ENCODE measurements at regions not wholly inside any gene's neighbourhood (a gene's known extent, or its start where the extent isn't known, plus 50 kb on each side); places are given as distances from the start of the nearest gene placed in this dataset.

DNA sequence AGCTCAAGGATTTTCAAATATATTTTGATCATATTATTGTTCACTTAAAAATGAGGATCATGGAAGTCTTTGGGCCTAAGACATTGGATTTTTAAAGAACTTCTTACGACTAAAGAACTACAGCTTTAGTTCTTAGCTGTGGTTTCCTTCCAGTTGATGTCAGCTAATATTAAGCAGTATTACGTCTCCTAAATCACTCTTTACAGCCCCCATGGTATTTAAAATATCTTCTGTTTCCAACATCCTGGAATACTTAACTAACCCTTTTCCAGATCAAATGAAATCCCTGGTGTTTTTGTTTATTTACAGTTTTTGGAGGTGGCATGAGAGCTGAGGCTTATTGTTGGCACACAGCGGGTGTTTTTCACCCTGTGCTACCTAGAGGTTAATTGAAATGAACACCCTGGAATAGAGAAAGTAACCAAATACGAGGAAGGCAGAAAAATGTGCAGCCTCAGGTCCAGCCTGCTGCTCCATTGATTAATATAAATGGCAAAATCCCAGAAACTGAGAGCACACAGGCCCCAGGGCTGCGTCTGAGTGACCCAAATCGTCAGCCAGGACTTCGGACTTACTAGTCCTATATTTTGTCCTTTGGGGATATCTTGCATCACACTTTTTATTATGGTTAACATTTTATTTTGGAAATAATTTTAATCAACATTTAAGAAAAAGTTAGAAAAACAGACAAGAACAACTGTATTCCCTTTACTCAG is 52.3 kb upstream of the ICE1 start:
- ChIA-PET POLR2A (interaction anchor here (0.9 to 2.9 kb wide), 4 partner anchors 15 to 22 kb away, joined by 3 to 15 read pairs (median 4); no protein-coding TSS in a partner anchor), CTCF (no interaction called here)
- TF ChIP-seq SP1 (IDR thresholded peaks at IDR 0.05) = no peak
- TF ChIP-seq BHLHE40 (IDR thresholded peaks at IDR 0.05; ENCODE audit: borderline replicate concordance) = no peak
- no peak for TF ChIP-seq L3MBTL2 (conservative IDR thresholded peaks at IDR 0.05)
- no peak for TF ChIP-seq NFRKB (IDR thresholded peaks at IDR 0.05)
- TF ChIP-seq ARNT (IDR thresholded peaks at IDR 0.05) = no peak
- TF ChIP-seq FOXK2 (IDR thresholded peaks at IDR 0.05) = no peak
- TF ChIP-seq TARDBP (IDR thresholded peaks at IDR 0.05) = no peak
- no peak for TF ChIP-seq ZNF384 (IDR thresholded peaks at IDR 0.05)
- no peak for TF ChIP-seq CTBP1 (IDR thresholded peaks at IDR 0.05; ENCODE audit: borderline replicate concordance)
- TF ChIP-seq FOXM1 (IDR thresholded peaks at IDR 0.05; ENCODE audit: borderline replicate concordance) = no peak
- TF ChIP-seq SUZ12 (IDR thresholded peaks at IDR 0.05) = no peak
- DNase-seq (ENCODE audit: extremely low spot score) = no peak

DNA sequence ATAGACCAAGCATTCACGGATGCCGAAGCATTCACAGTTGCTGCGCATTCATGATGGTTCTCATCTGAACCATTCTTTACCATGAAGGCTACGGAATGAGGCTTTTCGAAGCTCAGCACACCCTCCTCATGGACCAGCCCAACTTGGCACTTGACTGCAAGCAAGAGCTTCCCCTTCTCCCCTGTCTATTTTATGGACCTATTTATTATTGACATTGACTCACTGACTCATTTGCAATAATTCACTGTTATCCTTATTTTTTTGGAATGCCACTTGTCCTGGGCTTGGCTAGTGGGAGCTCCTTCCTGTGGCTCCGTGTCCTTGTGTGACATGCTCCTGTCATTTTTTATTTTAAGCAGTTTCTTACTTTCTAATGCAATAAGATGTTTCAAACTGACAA is 51.5 kb upstream of the ICE1 start:
- DNase-seq (ENCODE audit: extremely low spot score) = no peak
- CTCF ChIA-PET = interaction anchor here (0.6 to 0.7 kb wide), 3 partner anchors 9 to 232 kb away, joined by 3 read pairs; no protein-coding TSS in a partner anchor
- TF ChIP-seq NFRKB (IDR thresholded peaks at IDR 0.05) = no peak
- no peak for TF ChIP-seq SP1 (IDR thresholded peaks at IDR 0.05)
- no peak for TF ChIP-seq SUZ12 (IDR thresholded peaks at IDR 0.05)
- POLR2A ChIA-PET = interaction anchor here (1.0 to 1.1 kb wide), 2 partner anchors 14 to 20 kb away, joined by 3 to 4 read pairs; no protein-coding TSS in a partner anchor

DNA sequence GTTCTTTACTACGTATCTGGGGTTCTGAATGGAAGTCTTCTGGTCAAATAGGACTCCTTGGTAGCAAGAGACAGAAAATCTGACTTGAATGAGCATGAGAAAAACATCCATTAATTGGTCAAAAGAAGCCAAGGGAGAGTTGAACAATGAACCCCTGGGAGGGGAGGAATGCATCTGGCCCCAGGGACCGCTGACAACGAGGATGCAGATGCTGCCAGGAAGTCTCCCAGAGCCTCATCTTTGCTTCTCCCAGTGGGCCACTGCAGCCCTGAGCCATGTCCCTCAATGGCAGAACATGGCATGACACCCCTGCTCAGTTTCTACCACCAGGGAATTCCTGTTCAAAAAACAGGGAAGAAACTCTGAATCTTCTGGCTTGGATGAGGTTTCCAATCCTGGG is 50.5 kb upstream of the ICE1 start:
- TF ChIP-seq ZNF384 (IDR thresholded peaks at IDR 0.05) (no peak), SP1 (IDR thresholded peaks at IDR 0.05) (no peak), FOXK2 (IDR thresholded peaks at IDR 0.05) (no peak), LEF1 (IDR thresholded peaks at IDR 0.05; ENCODE audit: borderline replicate concordance) (no peak), NFRKB (IDR thresholded peaks at IDR 0.05) (no peak)
- TF ChIP-seq, protein P1, sequence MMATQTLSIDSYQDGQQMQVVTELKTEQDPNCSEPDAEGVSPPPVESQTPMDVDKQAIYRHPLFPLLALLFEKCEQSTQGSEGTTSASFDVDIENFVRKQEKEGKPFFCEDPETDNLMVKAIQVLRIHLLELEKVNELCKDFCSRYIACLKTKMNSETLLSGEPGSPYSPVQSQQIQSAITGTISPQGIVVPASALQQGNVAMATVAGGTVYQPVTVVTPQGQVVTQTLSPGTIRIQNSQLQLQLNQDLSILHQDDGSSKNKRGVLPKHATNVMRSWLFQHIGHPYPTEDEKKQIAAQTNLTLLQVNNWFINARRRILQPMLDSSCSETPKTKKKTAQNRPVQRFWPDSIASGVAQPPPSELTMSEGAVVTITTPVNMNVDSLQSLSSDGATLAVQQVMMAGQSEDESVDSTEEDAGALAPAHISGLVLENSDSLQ (IDR thresholded peaks at IDR 0.05) = no peak
- CTCF ChIA-PET = no interaction called here
- no peak for DNase-seq (ENCODE audit: extremely low spot score)
- POLR2A ChIA-PET = no interaction called here

DNA sequence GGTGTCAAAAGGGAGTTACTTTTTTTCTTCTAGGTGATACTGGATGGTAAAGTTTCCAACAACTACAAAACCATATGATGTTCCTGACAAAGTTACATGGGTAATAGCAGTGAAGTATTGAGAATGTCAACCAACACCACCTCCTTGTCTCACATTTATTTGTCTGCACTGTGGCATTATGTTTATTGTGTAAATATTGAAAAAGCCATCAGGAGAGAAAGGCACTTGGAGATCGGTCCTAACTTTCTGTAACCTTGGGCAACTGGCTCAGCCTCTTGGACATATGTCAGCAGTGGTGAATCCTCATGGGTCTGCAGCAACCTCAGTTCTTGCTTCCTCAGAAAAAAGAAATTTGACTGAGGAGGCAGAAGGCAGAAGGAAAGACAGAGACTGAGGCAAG is 50.0 kb upstream of the ICE1 start:
- ChIA-PET CTCF (no interaction called here), POLR2A (no interaction called here)
- no peak for TF ChIP-seq SUZ12 (IDR thresholded peaks at IDR 0.05)
- TF ChIP-seq ZNF384 (IDR thresholded peaks at IDR 0.05) = no peak
- TF ChIP-seq FOXA1 (IDR thresholded peaks at IDR 0.05) = no peak
- TF ChIP-seq ELF4 (IDR thresholded peaks at IDR 0.05) = no peak
- TF ChIP-seq SP1 (IDR thresholded peaks at IDR 0.05) = no peak
- no peak for TF ChIP-seq ARNT (IDR thresholded peaks at IDR 0.05)
- TF ChIP-seq TARDBP (IDR thresholded peaks at IDR 0.05) = no peak
- TF ChIP-seq FOXK2 (IDR thresholded peaks at IDR 0.05) = no peak
- TF ChIP-seq, protein P1 (IDR thresholded peaks at IDR 0.05) = no peak
- TF ChIP-seq HDGF (IDR thresholded peaks at IDR 0.05; ENCODE audit: borderline replicate concordance) = no peak
- TF ChIP-seq BHLHE40 (IDR thresholded peaks at IDR 0.05; ENCODE audit: borderline replicate concordance) = no peak
- no peak for TF ChIP-seq CTBP1 (IDR thresholded peaks at IDR 0.05; ENCODE audit: borderline replicate concordance)
- no peak for TF ChIP-seq NFRKB (IDR thresholded peaks at IDR 0.05)
- no peak for TF ChIP-seq FOXM1 (IDR thresholded peaks at IDR 0.05; ENCODE audit: borderline replicate concordance)
- no peak for TF ChIP-seq L3MBTL2 (conservative IDR thresholded peaks at IDR 0.05)
- no peak for TF ChIP-seq LEF1 (IDR thresholded peaks at IDR 0.05; ENCODE audit: borderline replicate concordance)
- DNase-seq (ENCODE audit: extremely low spot score) = no peak

All from HEK293T (cell line).